Suprapubic skin (tissue), 4 donors: ENCODE measurements at regions not wholly inside any gene's neighbourhood (a gene's known extent, or its start where the extent isn't known, plus 50 kb on each side); places are given as distances from the start of the nearest gene placed in this dataset.

Experiments used
- CTCF ChIP-seq, 2 donors: fragments of 200-600 bp in 1 of 2; fragments of 450-650 bp in 1 of 2; sonication (generic) in 1 of 2; IDR thresholded peaks; one replicate each; pipeline ENCODE4 v1.5.1; 2016 to 2019; ENCODE audit warnings: antibody characterized with exemption in 2 of 2, mild to moderate bottlenecking in 1 of 2, moderate library complexity in 1 of 2
- EP300 ChIP-seq: sonication (generic); formaldehyde crosslinking; IDR thresholded peaks from one replicate; pipeline ENCODE4 v1.6.1; 2017; ENCODE audit warnings: antibody characterized with exemption
- POLR2A ChIP-seq, 2 donors: fragments of 450-650 bp; IDR thresholded peaks; one replicate each; pipeline ENCODE4 v1.6.1; 2017; ENCODE audit warnings: antibody characterized with exemption in 2 of 2, mild to moderate bottlenecking in 2 of 2, moderate library complexity in 2 of 2
- POLR2AphosphoS5 ChIP-seq, 3 donors: sonication (generic); formaldehyde crosslinking; IDR thresholded peaks; one replicate each; pipeline ENCODE4 v1.6.1; 2017; ENCODE audit warnings: antibody characterized with exemption in 3 of 3

GRCh38 chr3:104734627-104735026 is 632.1 kb upstream of the ALCAM start:
- TF ChIP-seq CTCF (IDR thresholded peaks at IDR 0.05) (no peak), POLR2AphosphoS5 (IDR thresholded peaks at IDR 0.05) (no peak), EP300 (no peak), POLR2A (IDR thresholded peaks at IDR 0.05) (no peak)
